ENCODE measurements at regions not wholly inside any gene's neighbourhood (a gene's known extent, or its start where the extent isn't known, plus 50 kb on each side); places are given as distances from the start of the nearest gene placed in this dataset.
"Not testable (repeated sequence)": the region's sequence is repeated elsewhere in the genome, so short reads cannot be mapped to it uniquely, and the experiment has no call there.

GRCh38 chr6:85069577-85069976, 305.2 kb upstream of the TBX18 start:
- DNase-seq = no peak

DNA sequence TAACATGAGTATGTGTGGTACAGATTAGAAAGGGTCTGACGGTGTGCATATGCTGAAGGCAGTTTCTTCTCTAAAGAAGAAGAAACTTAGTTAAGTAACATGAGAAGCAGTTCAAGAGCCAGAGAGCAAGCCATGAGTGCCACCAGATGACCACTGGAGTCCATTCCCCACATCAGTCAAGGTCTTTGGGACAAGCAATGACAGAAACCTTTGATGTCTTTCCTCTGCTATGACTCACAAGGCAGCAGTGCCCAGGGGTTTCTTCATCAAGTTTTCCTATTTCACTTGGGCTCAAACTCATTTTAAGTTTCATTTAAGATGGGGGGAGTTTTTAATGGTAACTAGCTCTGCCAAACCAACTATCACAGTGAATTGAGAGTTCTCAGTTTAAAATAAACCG, 303.8 kb upstream of the TBX18 start:
- no peak for DNase-seq

DNA sequence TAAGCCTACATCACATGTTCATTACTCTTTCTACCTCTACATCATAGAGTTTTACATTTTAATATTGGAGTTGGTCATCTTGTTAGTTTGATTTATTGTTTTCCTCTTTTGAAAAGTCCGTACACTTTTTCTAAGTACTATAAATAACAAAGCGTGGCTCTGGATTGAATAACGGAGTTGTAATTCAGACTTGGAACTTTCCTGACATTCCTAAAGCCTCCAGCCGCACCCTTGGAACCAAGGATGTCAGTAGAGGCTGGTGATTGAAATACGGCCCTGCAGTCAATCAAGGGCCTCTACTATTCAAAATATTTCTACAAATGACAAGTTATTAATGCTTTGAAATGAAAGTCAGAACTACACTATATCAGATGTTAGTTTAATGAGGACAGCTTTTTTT, 301.9 kb upstream of the TBX18 start:
- DNase-seq = no peak

DNA sequence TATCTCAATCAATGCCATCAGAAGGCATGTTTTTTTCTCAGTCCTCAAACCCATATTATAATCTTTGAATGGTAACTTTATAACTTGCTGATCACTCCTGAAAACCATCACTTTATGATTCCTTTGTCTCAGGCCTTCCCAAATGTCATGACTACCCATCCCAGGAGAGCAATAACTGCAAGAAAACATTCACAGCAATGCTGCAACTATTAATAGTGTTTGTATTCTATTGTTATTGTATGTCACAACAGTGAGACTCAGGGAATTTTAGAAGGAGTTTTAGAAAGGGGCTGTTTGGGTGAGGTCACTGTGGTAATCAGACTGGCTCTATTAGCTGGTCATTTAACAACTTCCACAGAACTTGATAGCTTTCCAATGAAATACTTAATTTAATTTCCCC, 301.4 kb upstream of the TBX18 start:
- no peak for DNase-seq

DNA sequence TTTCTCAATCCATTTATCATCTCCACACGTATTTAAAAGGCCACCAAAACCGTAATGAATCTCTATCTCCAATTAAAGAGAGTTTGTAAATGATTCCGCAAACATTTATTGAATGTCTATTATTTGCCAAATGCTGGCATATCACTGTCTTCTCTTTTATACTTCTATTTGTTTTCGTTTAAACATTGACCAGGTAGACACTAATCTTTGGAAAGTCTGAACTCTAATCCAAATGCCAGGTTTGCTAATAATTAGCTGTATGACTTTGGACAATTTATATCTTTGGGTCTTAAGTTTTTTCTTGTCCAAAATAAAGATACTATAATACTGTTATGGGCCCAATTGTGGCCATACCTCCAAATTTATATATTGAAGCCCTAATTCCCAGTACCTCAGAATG, 299.2 kb upstream of the TBX18 start:
- no peak for DNase-seq

DNA sequence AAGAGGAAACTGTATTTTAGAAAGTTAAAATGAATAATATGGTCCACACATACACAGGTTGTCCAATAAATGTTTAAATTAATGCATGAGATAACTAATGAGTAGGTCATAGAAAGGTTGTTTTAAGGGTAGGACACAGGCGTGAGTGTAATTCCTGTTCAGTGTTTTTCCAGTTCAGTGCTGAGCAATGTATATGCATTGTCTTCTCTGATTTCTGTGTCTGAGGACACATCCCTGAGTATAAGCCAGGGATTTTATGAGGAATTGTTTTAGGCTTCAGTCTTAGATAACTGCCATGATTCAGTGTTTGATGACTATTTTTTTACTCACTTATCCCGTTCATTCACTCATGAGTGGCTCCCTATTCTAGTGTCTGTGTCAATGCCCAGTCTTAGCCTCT, 298.5 kb upstream of the TBX18 start:
- DNase-seq = no peak

GRCh38 chr6:85058806-85059205, 294.4 kb upstream of the TBX18 start:
- DNase-seq = no peak

DNA sequence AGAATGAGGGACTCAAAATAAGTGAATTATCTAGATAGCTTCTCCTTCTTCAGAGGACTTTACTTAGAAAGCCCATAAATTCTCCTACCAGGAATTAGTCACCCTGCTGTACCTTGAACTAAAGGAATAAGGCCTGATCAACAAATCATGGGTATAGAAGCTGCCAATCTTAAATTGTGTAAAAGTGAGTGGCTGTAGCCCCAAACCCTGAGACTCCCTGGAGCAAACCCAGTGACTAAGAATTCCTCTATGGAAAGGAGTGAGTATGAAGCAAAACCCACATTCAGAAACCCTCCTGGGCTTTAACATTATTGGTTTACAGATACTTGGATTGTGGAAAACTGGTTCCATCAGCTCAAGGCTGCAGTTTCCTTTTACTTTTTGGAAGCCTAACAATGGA, 285.8 kb upstream of the TBX18 start:
- no peak for DNase-seq

GRCh38 chr6:85049282-85049681, 284.9 kb upstream of the TBX18 start:
- DNase-seq = no peak

DNA sequence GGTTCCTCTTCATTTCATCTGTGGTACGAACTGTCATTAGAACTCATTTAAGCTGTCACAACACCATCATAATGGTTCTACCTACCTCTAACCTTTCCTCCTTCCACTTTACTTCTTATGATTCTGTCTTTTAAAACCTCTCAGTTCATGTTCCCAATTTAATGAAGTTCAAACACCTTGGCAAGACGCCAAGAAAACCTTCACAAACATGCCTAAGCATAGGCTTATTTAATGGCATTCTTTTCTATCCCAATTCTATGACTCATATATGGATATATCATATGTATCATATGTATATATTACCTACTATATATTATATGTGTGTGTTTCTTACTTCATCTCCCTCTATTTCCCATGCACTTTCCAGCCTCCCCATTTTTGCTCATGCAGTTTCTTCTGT, 283.4 kb upstream of the TBX18 start:
- no peak for DNase-seq

DNA sequence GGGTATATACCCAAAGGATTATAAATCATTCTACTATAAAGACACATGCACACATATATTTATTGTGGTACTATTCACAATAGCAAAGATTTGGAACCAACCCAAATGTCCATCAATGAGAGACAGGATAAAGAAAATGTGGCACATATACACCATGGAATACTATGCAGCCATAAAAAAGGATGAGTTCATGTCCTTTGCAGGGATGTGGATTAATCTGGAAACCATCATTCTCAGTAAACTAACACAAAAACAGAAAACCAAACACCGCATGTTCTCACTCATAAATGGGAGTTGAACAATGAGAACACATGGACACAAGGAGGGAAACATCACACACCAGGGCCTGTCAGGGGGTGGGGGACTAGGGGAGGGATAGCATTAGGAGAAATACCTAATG, 281.4 kb upstream of the TBX18 start:
- not testable (repeated sequence) for DNase-seq

DNA sequence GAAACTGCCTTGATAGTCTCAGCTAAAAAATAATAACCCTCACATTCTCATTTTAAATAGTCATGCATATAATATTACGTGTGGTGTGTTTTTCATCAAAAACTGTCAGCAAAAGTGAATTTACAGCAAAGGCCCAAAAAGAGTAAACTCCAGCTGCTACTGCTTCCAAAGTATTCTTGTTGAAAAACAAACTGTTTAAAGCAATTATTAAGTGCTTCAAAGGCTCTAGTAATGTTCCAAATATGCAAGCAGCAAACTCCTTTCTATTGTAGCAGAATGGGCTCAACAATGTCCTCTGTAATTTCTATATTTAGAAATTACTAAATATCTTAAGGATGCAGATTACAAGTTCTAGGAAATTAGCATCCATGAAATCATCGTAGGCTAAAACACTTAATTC, 280.0 kb upstream of the TBX18 start:
- DNase-seq = no peak

DNA sequence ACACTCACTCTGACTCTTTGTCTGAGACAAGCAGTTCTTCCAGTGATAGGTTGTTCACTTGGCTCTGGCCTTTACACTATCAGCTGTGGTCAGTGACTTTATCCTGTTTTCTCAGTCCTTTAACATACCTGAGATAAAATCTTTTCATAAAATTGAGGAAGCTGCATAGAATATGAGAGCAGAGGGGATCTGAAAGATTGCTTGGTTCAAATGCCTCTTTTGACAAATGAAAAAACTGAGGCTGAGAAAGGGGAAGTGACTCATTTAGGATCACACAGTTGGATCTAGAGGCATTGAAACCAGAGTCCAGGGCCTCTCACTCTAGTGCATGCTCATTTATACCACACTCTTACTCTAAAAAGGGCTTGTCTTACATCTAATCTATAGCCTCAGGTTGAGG, 277.0 kb upstream of the TBX18 start:
- no peak for DNase-seq

- DNase-seq = no peak
Observed at GRCh38 chr6:85037221-85037620, 272.8 kb upstream of the TBX18 start.

- DNase-seq = no peak
Observed at GRCh38 chr6:85035766-85036165, 271.4 kb upstream of the TBX18 start.

DNA sequence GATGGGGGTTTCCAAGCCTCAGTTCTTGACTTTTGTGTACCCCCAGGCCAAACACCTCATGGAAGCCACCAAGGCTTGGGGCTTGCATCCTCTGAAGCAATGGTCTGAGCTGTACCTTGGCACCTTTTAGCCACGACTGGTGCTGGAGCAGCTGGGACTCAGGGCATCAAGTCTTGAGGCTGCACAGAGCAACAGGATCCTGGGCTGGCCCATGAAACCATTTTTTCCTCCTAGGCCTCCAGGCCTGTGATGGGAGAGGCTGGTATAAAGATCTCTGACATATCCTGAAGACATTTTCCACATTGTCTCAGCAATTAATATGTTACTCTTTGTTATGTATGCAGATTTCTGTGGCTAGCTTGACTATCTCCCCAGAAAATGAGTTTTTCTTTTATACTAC, 269.1 kb upstream of the TBX18 start:
- DNase-seq = no peak

DNA sequence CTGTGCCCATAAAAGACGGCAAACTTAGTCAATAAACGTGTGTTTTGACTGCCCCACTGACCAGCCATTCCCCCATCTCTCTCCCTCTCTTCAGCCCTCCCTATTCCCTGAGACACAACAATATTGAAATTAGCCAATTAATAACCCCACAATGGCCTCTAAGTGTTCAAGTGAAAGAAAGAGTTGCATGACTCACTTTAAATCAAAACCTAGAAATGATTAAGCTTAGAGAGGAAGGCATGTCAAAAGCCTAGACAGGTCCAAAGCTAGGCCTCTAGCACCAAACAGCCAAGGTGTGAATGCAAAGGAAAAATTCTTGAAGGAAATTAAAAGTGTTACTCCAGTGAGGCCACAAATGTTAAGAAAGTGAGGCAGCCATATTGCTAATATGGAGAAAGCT, 261.6 kb upstream of the TBX18 start:
- no peak for DNase-seq

DNA sequence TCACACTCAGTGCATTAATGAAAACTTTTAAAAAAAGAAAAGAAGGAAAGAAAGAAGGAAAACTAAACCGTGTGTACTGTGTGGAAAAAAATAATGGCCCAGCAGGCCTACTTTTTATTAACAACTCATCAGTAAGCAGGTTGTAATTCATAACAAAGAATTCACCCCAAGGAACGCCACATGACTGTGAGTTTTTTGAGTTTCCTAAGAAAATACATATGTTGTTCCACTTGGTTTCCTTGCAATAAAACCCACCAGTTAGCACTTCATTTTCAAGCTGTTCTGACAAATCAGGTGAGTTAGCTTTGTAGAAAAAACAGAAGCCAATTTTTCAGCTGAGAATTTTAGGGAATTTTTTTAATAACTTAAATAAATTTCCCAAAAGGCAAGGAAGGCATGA, 259.3 kb upstream of the TBX18 start:
- no peak for DNase-seq

DNA sequence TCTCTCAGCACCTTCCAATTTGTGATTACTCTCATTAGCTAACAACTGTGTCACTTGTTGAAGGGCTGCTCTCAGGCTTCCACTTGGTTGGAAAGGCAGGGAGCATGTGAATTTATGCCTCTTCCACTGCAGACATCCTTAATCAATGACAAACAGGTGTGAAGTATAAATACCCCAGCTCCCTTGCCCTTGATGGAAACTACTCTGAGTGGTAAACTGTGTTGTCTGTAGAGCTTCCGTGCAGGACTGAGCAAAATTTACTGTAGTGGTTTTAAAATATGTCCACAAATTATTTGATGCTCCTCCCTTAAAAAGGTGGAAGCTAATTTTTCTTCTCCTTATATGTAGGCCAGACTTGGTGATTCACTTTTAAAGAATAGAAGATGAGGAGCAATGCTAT, 253.0 kb upstream of the TBX18 start:
- DNase-seq = no peak

- DNase-seq = no peak
Observed at GRCh38 chr6:85016726-85017125, 252.3 kb upstream of the TBX18 start.

DNA sequence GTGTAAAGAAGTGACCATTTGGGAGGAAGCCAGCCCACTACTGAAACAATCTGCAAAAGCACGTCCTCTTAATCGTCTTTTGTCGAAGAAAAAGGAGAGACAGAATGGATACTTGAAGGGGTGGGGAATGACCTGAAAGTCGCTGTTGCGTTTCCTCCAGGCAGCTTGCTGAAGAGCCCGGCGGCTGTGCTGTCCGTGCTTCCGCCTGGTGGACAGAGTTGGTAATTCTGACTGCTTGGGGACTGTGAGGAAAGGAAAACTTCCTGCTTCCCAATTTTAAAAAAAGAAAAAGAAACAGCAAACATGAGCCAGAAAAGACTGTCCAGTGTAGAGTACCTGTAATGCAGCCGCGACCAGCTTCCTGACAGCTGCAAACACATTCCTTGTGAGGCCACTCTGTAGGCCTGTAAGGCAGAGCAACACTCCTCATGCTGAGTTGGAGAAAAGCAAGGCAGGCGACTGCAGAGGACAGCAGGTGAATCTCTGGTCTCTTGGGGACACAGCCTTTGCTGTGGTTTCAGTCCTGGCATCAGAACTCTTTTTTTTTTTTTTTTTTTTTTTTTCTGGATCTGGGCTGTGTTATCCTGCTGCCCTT, 251.1 kb upstream of the TBX18 start:
- DNase-seq = peak; percentile 37

DNA sequence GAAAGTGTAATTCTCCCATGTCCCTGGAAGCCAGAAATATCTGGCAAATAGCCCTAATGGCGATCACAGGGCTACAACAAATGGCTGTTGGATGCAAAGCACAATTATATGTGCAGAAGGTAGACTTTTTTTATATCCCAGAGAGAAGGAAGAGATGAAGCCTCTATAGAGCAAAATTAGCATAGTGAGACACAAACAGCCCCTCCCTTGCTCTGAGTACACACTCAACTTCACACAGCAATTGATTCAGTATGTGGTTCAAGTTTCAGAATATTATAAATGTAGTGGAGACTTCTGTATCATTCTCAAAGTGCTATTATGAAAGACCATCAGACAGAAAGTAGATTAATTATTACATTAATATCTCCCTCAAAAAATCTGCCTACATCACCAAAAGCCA, 246.5 kb upstream of the TBX18 start:
- no peak for DNase-seq

DNA sequence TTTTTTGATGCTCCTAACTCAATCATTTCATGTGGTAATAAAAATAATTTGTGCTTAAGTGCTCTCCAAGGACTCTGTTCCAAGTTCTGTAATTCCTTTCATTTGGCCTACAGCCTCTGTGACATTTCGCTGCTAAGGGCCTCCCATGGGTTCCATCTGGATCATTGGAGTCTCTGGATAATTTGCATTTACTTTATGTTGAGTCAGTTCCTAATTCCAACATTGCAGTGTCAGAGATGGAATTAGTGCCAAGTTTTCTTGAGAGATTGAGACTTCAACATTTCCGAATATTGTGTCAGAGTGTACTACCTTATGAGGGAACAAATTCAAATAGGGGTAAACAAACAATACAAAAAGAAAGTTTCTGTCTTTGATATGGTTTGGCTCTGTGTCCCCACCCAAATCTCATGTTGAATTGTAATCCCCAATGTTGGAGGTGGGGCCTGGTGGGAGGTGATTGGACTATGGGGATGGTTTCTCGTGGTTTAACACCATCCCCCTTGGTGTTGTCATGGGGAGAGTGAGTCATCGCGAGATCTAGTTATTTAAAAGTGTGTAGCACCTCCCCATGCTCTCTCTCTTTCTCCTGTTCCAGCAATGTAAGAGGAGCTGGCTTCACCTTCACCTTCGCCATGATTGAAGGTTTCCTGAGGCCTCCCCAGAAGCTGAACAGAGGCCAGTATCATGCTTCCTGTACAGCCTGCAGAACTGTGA, 244.1 kb upstream of the TBX18 start:
- DNase-seq = no peak

DNA sequence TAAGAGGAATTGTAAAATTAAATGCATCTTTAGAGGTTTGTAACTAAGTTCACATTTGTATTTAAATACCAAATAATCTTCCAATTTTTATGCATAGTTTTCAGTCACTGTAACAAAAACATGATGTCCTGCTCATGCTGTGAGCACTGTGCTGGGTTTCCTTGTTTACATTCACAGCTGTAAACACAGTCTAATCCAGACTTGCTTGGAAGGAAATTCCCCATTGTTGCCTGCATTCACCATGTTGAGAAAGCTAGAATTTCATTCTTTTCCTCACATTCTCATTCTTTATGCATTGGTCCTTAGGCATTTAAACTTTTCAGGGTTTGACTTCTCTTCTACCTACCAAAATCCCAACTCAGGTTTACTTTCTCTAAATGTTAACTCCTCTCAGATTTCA, 242.0 kb upstream of the TBX18 start:
- no peak for DNase-seq

DNA sequence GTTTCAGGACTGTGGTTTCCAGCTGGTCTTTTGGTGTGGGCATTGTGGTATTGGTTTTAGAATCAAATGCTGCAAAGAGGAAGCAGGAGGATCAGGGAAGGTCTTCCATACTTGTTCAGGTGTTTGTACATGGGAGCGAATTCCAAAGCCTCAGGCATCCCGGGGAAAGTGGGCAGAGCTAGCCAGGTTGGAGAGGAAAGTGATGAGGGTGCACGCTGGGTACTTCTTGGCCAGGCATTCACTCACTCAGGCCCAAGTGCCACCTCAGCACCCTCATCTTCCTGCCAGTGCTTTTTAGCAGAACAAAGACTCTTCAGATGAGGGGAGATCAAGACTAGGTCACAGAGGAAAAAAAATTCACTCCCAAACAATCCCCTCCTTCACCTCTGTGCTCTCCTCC, 241.1 kb upstream of the TBX18 start:
- no peak for DNase-seq

All from NCI-H1105 treated with DMSO at 0.1 percent for 48 hours (cell line).